ENCODE measurements at regions not wholly inside any gene's neighbourhood (a gene's known extent, or its start where the extent isn't known, plus 50 kb on each side); places are given as distances from the start of the nearest gene placed in this dataset.
A peak's percentile ranks its signal among the peaks of the same experiment; 100 is the strongest.

GRCh38 chr21:28257276-28257675 is 735.4 kb downstream of the LTN1 start:
- H3K36me3 ChIP-seq (ENCODE audit: control insufficient read depth, insufficient read depth, low read length): no peaks in the 10 kb centered on the region
- peaks cover 5% of the 10 kb centered on the region; the same call in 1 of the 2 replicates for H3K9me3 ChIP-seq
- peak overlapping the region; percentile 53 for H3K4me3 Mint-ChIP-seq (ENCODE audit: unreplicated experiment)
- no peaks in the 10 kb centered on the region for H3K27me3 Mint-ChIP-seq (ENCODE audit: insufficient read depth, unreplicated experiment)
- H3K4me3 ChIP-seq (ENCODE audit: low read depth, low read length): no peak overlapping the region
- no TSS peak for BruUV-seq (replicated peaks)
- H3K4me1 Mint-ChIP-seq (ENCODE audit: low read depth, unreplicated experiment): peaks cover 44% of the 10 kb centered on the region
- peak overlapping the region; percentile 69 for H3K27ac Mint-ChIP-seq (ENCODE audit: unreplicated experiment)
- peaks cover 44% of the 10 kb centered on the region for H3K4me1 ChIP-seq
- TF ChIP-seq, protein P1, sequence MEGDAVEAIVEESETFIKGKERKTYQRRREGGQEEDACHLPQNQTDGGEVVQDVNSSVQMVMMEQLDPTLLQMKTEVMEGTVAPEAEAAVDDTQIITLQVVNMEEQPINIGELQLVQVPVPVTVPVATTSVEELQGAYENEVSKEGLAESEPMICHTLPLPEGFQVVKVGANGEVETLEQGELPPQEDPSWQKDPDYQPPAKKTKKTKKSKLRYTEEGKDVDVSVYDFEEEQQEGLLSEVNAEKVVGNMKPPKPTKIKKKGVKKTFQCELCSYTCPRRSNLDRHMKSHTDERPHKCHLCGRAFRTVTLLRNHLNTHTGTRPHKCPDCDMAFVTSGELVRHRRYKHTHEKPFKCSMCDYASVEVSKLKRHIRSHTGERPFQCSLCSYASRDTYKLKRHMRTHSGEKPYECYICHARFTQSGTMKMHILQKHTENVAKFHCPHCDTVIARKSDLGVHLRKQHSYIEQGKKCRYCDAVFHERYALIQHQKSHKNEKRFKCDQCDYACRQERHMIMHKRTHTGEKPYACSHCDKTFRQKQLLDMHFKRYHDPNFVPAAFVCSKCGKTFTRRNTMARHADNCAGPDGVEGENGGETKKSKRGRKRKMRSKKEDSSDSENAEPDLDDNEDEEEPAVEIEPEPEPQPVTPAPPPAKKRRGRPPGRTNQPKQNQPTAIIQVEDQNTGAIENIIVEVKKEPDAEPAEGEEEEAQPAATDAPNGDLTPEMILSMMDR (IDR thresholded peaks at IDR 0.05; ENCODE audit: insufficient read depth in 1 of 2, low read depth in 1 of 2, low read length in 1 of 2, severe bottlenecking in 1 of 2, unreplicated experiment in 1 of 2): no peak
- intact Hi-C loops (cut with micrococcal nuclease; ENCODE audit: unreplicated experiment): loop anchor here (2.0 kb wide), 1 partner anchor 14 kb away; no protein-coding TSS in a partner anchor
- no peaks in the 10 kb centered on the region for H3K36me3 Mint-ChIP-seq (ENCODE audit: insufficient read depth, unreplicated experiment)
- peak in 1 of 2 experiments; percentile 22 for DNase-seq
- POLR2A ChIA-PET: no interaction called here
- H3K9me3 Mint-ChIP-seq (ENCODE audit: unreplicated experiment): peaks cover 25% of the 10 kb centered on the region
- CTCF ChIA-PET: interaction anchor here (1.5 kb wide), 1 partner anchor 26 kb away, joined by 8 read pairs; no protein-coding TSS in a partner anchor
- no peaks in the 10 kb centered on the region for H3K27me3 ChIP-seq (replicated peaks; ENCODE audit: control insufficient read depth, insufficient read depth, low read length)

GRCh38 chr21:28256837-28257236 is 735.8 kb downstream of the LTN1 start:
- Histone ChIP-seq H3K4me3 (ENCODE audit: low read depth, low read length) (no peak overlapping the region), H3K27me3 (replicated peaks; ENCODE audit: control insufficient read depth, insufficient read depth, low read length) (no peaks in the 10 kb centered on the region), H3K9me3 (peaks cover 5% of the 10 kb centered on the region; the same call in 1 of the 2 replicates), H3K4me1 (peaks cover 44% of the 10 kb centered on the region), H3K36me3 (ENCODE audit: control insufficient read depth, insufficient read depth, low read length) (no peaks in the 10 kb centered on the region)
- BruUV-seq (replicated peaks): no TSS peak
- peaks cover 25% of the 10 kb centered on the region for H3K9me3 Mint-ChIP-seq (ENCODE audit: unreplicated experiment)
- ChIA-PET CTCF (interaction anchor here (1.5 kb wide), 1 partner anchor 27 kb away, joined by 8 read pairs; no protein-coding TSS in a partner anchor), POLR2A (interaction anchor here (0.8 kb wide), 1 partner anchor 27 kb away, joined by 5 read pairs; no protein-coding TSS in a partner anchor)
- H3K4me1 Mint-ChIP-seq (ENCODE audit: low read depth, unreplicated experiment): peaks cover 44% of the 10 kb centered on the region
- intact Hi-C loops (cut with micrococcal nuclease; ENCODE audit: unreplicated experiment): loop anchor here (1.0 to 2.0 kb wide), 5 partner anchors 10 to 167 kb away; no protein-coding TSS in a partner anchor
- no peaks in the 10 kb centered on the region for H3K27me3 Mint-ChIP-seq (ENCODE audit: insufficient read depth, unreplicated experiment)
- H3K4me3 Mint-ChIP-seq (ENCODE audit: unreplicated experiment): peak overlapping the region; percentile 53
- DNase-seq: no peak
- TF ChIP-seq, protein P1 (IDR thresholded peaks at IDR 0.05; ENCODE audit: insufficient read depth in 1 of 2, low read depth in 1 of 2, low read length in 1 of 2, severe bottlenecking in 1 of 2, unreplicated experiment in 1 of 2): no peak
- no peaks in the 10 kb centered on the region for H3K36me3 Mint-ChIP-seq (ENCODE audit: insufficient read depth, unreplicated experiment)
- H3K27ac Mint-ChIP-seq (ENCODE audit: unreplicated experiment): peak overlapping the region; percentile 69

DNA sequence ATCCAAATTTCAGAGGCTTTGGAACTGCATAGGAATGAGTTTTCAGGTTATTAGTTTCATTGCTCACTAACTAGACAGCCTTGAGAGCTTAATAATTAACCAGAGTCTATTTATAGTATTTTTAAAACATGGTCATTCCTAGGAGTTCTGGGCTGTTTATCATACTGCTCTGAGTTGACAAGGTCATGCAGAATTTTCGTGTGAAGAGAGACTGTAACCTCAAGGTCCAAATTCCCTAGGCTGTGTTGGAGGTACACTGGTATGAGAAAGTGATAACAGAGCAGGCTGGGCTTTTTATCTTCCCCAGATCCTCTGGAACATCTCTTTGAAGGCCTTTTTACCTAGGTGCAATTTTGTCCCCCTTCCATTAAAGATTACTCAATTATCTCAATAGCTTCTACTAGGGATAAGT is 736.3 kb downstream of the LTN1 start:
- intact Hi-C loops (cut with micrococcal nuclease; ENCODE audit: unreplicated experiment): loop anchor here (1.0 to 2.0 kb wide), 5 partner anchors 9 to 166 kb away; no protein-coding TSS in a partner anchor
- peak overlapping the region; percentile 53 for H3K4me3 Mint-ChIP-seq (ENCODE audit: unreplicated experiment)
- H3K27me3 Mint-ChIP-seq (ENCODE audit: insufficient read depth, unreplicated experiment): no peaks in the 10 kb centered on the region
- H3K4me1 Mint-ChIP-seq (ENCODE audit: low read depth, unreplicated experiment): peaks cover 44% of the 10 kb centered on the region
- H3K27ac Mint-ChIP-seq (ENCODE audit: unreplicated experiment): peak overlapping the region; percentile 69
- TF ChIP-seq, protein P1 (IDR thresholded peaks at IDR 0.05; ENCODE audit: insufficient read depth in 1 of 2, low read depth in 1 of 2, low read length in 1 of 2, severe bottlenecking in 1 of 2, unreplicated experiment in 1 of 2): no peak
- peak; percentile 79 to 86 for DNase-seq
- BruUV-seq (replicated peaks): no TSS peak
- Histone ChIP-seq H3K36me3 (ENCODE audit: control insufficient read depth, insufficient read depth, low read length) (no peaks in the 10 kb centered on the region), H3K4me1 (peaks cover 44% of the 10 kb centered on the region), H3K9me3 (peaks cover 5% of the 10 kb centered on the region; the same call in 1 of the 2 replicates), H3K4me3 (ENCODE audit: low read depth, low read length) (no peak overlapping the region), H3K27me3 (replicated peaks; ENCODE audit: control insufficient read depth, insufficient read depth, low read length) (no peaks in the 10 kb centered on the region)
- peaks cover 25% of the 10 kb centered on the region for H3K9me3 Mint-ChIP-seq (ENCODE audit: unreplicated experiment)
- H3K36me3 Mint-ChIP-seq (ENCODE audit: insufficient read depth, unreplicated experiment): no peaks in the 10 kb centered on the region
- ChIA-PET CTCF (interaction anchor here (1.5 kb wide), 1 partner anchor 27 kb away, joined by 8 read pairs; no protein-coding TSS in a partner anchor), POLR2A (interaction anchor here (0.8 kb wide), 1 partner anchor 27 kb away, joined by 5 read pairs; no protein-coding TSS in a partner anchor)

Data from Caco-2 (cell line).